GM23338 (cell line): ENCODE measurements at regions not wholly inside any gene's neighbourhood (a gene's known extent, or its start where the extent isn't known, plus 50 kb on each side); places are given as distances from the start of the nearest gene placed in this dataset.

Source experiments
- ATAC-seq: fragments of 200-7000 bp; cut with Tn5 transposase; 3 replicates; pipeline ENCODE4 v1.9.1; 2020
- DNase-seq: peaks from one replicate; pipeline ENCODE4 v3.0.0-alpha.2; 2015; ENCODE audit warnings: low spot score
- H2AFZ ChIP-seq: fragments of 200-600 bp; sonication (generic); 2 replicates; pipeline ENCODE4 v1.8.0; 2016; ENCODE audit warnings: antibody characterized with exemption, mild to moderate bottlenecking, moderate library complexity
- H3F3A ChIP-seq: fragments of 200-600 bp; sonication (generic); replicated peaks from 2 replicates; pipeline ENCODE4 v1.8.0; 2017; ENCODE audit warnings: antibody characterized with exemption, mixed run types, low read depth
- H3K27ac ChIP-seq: fragments of 200-600 bp; sonication (generic); 2 replicates; pipeline ENCODE4 v1.6.1; 2016; ENCODE audit warnings: low read depth
- H3K27me3 ChIP-seq: fragments of 200-600 bp; sonication (generic); 2 replicates; pipeline ENCODE4 v1.8.0; 2016; ENCODE audit warnings: mild to moderate bottlenecking, mixed run types, moderate library complexity; ENCODE audit not compliant: insufficient read depth
- H3K36me3 ChIP-seq: fragments of 200-600 bp; sonication (generic); 2 replicates; pipeline ENCODE4 v1.8.0; 2016; ENCODE audit warnings: mild to moderate bottlenecking; ENCODE audit not compliant: insufficient read depth
- H3K4me1 ChIP-seq: fragments of 200-600 bp; sonication (generic); 2 replicates; pipeline ENCODE4 v1.8.0; 2016; ENCODE audit warnings: mild to moderate bottlenecking, moderate library complexity; ENCODE audit not compliant: insufficient read depth
- H3K4me2 ChIP-seq: fragments of 200-600 bp; sonication (generic); 2 replicates; pipeline ENCODE4 v1.7.1; 2017; ENCODE audit warnings: mixed run types
- H3K4me3 ChIP-seq: fragments of 200-600 bp; sonication (generic); 2 replicates; pipeline ENCODE4 v1.6.1; 2016; ENCODE audit warnings: mixed run types
- H3K79me2 ChIP-seq: fragments of 200-600 bp; sonication (generic); replicated peaks from 2 replicates; pipeline ENCODE4 v1.8.0; 2017; ENCODE audit warnings: mild to moderate bottlenecking; ENCODE audit not compliant: insufficient read depth
- H3K9me2 ChIP-seq: fragments of 200-600 bp; sonication (generic); 2 replicates; pipeline ENCODE4 v1.8.0; 2017; ENCODE audit not compliant: insufficient read depth
- H4K20me1 ChIP-seq: fragments of 200-600 bp; sonication (generic); replicated peaks from 2 replicates; pipeline ENCODE4 v1.8.0; 2017; ENCODE audit warnings: mild to moderate bottlenecking; ENCODE audit not compliant: insufficient read depth
- H3K27ac Mint-ChIP-seq: 2 replicates; pipeline ENCODE4 v1.8.0; 2020; ENCODE audit warnings: inconsistent platforms, mild to moderate bottlenecking, moderate library complexity, mixed read lengths
- H3K27me3 Mint-ChIP-seq: 3 replicates; pipeline ENCODE4 v1.8.0; 2022; ENCODE audit warnings: low read depth, mild to moderate bottlenecking, moderate library complexity, mixed read lengths, inconsistent platforms; ENCODE audit not compliant: insufficient read depth, poor library complexity
- H3K36me3 Mint-ChIP-seq: 3 replicates; pipeline ENCODE4 v1.8.0; 2021; ENCODE audit warnings: low read depth, mild to moderate bottlenecking, inconsistent platforms, moderate library complexity, mixed read lengths
- H3K4me1 Mint-ChIP-seq: 3 replicates; pipeline ENCODE4 v1.8.0; 2020; ENCODE audit warnings: mild to moderate bottlenecking, inconsistent platforms, mixed read lengths
- H3K4me3 Mint-ChIP-seq: 3 replicates; pipeline ENCODE4 v1.8.0; 2021; ENCODE audit warnings: moderate library complexity, mild to moderate bottlenecking, inconsistent platforms, mixed read lengths
- H3K9me3 Mint-ChIP-seq: 3 replicates; pipeline ENCODE4 v1.8.0; 2020; ENCODE audit warnings: moderate library complexity, mild to moderate bottlenecking, inconsistent platforms, mixed read lengths
- CTCF ChIP-seq, 2 experiments: fragments of 200-600 bp in 1 of 2; sonication (generic) in 1 of 2; conservative IDR thresholded peaks; 2 replicates each; pipeline versions ENCODE4 v1.5.1 to v1.6.1; 2016 to 2017; ENCODE audit warnings: antibody characterized with exemption in 2 of 2, low read depth in 2 of 2, mild to moderate bottlenecking in 2 of 2, moderate library complexity in 1 of 2
- ETS1 ChIP-seq: IDR thresholded peaks from 2 replicates; pipeline ENCODE4 v1.6.1; 2016; ENCODE audit warnings: antibody characterized with exemption
- EZH2 ChIP-seq: fragments of 200-600 bp; sonication (generic); IDR thresholded peaks from one replicate; pipeline ENCODE4 v1.8.0; 2017; ENCODE audit warnings: antibody characterized with exemption, mild to moderate bottlenecking, low read depth; ENCODE audit not compliant: unreplicated experiment
- EZH2phosphoT487 ChIP-seq: fragments of 200-600 bp; sonication (generic); IDR thresholded peaks from one replicate; pipeline ENCODE4 v1.8.1; 2018; ENCODE audit warnings: antibody characterized with exemption; ENCODE audit not compliant: unreplicated experiment
- JUNB ChIP-seq: IDR thresholded peaks from one replicate; pipeline ENCODE4 v1.6.1; 2016; ENCODE audit warnings: antibody characterized with exemption; ENCODE audit not compliant: unreplicated experiment
- NANOG ChIP-seq: IDR thresholded peaks from 2 replicates; pipeline ENCODE4 v1.6.1; 2016; ENCODE audit warnings: antibody characterized with exemption, borderline replicate concordance
- POLR2AphosphoS5 ChIP-seq: IDR thresholded peaks from 2 replicates; pipeline ENCODE4 v1.6.1; 2016; ENCODE audit warnings: antibody characterized with exemption, low read depth
- STAT1 ChIP-seq: IDR thresholded peaks from one replicate; pipeline ENCODE4 v1.6.1; 2016; ENCODE audit warnings: antibody characterized with exemption; ENCODE audit not compliant: unreplicated experiment
- ZNF114 ChIP-seq: fragments of 250-450 bp; sonication (Bioruptor Pico); IDR thresholded peaks from 2 replicates; pipeline ENCODE4 v1.5.0; 2020; ENCODE audit warnings: mild to moderate bottlenecking, moderate library complexity
- TF ChIP-seq, protein P1 (sequence below): IDR thresholded peaks from one replicate; pipeline ENCODE4 v1.6.1; 2018; ENCODE audit warnings: antibody characterized with exemption; ENCODE audit not compliant: unreplicated experiment
- TF ChIP-seq, protein P2 (sequence below): fragments of 250-450 bp; sonication (Bioruptor Pico); IDR thresholded peaks from 2 replicates; pipeline ENCODE4 v1.5.0; 2020; ENCODE audit warnings: mild to moderate bottlenecking, moderate library complexity

- H4K20me1 ChIP-seq: no peaks in the 10 kb centered on the region
- Mint-ChIP-seq H3K27ac (no peak overlapping the region), H3K4me1 (peaks cover 2% of the 10 kb centered on the region; the same call in 1 of the 3 replicates), H3K4me3 (no peak overlapping the region), H3K27me3 (peaks cover 1% of the 10 kb centered on the region), H3K36me3 (no peaks in the 10 kb centered on the region), H3K9me3 (no peaks in the 10 kb centered on the region)
- TF ChIP-seq ETS1: no peak
- no peak for TF ChIP-seq POLR2AphosphoS5
- no peak for TF ChIP-seq NANOG
- no peak for TF ChIP-seq EZH2phosphoT487
- no peak for TF ChIP-seq EZH2
- TF ChIP-seq ZNF114 (CRISPR knock-in tag): no peak
- TF ChIP-seq, protein P1, sequence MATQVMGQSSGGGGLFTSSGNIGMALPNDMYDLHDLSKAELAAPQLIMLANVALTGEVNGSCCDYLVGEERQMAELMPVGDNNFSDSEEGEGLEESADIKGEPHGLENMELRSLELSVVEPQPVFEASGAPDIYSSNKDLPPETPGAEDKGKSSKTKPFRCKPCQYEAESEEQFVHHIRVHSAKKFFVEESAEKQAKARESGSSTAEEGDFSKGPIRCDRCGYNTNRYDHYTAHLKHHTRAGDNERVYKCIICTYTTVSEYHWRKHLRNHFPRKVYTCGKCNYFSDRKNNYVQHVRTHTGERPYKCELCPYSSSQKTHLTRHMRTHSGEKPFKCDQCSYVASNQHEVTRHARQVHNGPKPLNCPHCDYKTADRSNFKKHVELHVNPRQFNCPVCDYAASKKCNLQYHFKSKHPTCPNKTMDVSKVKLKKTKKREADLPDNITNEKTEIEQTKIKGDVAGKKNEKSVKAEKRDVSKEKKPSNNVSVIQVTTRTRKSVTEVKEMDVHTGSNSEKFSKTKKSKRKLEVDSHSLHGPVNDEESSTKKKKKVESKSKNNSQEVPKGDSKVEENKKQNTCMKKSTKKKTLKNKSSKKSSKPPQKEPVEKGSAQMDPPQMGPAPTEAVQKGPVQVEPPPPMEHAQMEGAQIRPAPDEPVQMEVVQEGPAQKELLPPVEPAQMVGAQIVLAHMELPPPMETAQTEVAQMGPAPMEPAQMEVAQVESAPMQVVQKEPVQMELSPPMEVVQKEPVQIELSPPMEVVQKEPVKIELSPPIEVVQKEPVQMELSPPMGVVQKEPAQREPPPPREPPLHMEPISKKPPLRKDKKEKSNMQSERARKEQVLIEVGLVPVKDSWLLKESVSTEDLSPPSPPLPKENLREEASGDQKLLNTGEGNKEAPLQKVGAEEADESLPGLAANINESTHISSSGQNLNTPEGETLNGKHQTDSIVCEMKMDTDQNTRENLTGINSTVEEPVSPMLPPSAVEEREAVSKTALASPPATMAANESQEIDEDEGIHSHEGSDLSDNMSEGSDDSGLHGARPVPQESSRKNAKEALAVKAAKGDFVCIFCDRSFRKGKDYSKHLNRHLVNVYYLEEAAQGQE: no peak
- no peak for TF ChIP-seq JUNB
- TF ChIP-seq CTCF (conservative IDR thresholded peaks at IDR 0.05; ENCODE audit: low read depth in 2 of 2): no peak
- TF ChIP-seq, protein P2, sequence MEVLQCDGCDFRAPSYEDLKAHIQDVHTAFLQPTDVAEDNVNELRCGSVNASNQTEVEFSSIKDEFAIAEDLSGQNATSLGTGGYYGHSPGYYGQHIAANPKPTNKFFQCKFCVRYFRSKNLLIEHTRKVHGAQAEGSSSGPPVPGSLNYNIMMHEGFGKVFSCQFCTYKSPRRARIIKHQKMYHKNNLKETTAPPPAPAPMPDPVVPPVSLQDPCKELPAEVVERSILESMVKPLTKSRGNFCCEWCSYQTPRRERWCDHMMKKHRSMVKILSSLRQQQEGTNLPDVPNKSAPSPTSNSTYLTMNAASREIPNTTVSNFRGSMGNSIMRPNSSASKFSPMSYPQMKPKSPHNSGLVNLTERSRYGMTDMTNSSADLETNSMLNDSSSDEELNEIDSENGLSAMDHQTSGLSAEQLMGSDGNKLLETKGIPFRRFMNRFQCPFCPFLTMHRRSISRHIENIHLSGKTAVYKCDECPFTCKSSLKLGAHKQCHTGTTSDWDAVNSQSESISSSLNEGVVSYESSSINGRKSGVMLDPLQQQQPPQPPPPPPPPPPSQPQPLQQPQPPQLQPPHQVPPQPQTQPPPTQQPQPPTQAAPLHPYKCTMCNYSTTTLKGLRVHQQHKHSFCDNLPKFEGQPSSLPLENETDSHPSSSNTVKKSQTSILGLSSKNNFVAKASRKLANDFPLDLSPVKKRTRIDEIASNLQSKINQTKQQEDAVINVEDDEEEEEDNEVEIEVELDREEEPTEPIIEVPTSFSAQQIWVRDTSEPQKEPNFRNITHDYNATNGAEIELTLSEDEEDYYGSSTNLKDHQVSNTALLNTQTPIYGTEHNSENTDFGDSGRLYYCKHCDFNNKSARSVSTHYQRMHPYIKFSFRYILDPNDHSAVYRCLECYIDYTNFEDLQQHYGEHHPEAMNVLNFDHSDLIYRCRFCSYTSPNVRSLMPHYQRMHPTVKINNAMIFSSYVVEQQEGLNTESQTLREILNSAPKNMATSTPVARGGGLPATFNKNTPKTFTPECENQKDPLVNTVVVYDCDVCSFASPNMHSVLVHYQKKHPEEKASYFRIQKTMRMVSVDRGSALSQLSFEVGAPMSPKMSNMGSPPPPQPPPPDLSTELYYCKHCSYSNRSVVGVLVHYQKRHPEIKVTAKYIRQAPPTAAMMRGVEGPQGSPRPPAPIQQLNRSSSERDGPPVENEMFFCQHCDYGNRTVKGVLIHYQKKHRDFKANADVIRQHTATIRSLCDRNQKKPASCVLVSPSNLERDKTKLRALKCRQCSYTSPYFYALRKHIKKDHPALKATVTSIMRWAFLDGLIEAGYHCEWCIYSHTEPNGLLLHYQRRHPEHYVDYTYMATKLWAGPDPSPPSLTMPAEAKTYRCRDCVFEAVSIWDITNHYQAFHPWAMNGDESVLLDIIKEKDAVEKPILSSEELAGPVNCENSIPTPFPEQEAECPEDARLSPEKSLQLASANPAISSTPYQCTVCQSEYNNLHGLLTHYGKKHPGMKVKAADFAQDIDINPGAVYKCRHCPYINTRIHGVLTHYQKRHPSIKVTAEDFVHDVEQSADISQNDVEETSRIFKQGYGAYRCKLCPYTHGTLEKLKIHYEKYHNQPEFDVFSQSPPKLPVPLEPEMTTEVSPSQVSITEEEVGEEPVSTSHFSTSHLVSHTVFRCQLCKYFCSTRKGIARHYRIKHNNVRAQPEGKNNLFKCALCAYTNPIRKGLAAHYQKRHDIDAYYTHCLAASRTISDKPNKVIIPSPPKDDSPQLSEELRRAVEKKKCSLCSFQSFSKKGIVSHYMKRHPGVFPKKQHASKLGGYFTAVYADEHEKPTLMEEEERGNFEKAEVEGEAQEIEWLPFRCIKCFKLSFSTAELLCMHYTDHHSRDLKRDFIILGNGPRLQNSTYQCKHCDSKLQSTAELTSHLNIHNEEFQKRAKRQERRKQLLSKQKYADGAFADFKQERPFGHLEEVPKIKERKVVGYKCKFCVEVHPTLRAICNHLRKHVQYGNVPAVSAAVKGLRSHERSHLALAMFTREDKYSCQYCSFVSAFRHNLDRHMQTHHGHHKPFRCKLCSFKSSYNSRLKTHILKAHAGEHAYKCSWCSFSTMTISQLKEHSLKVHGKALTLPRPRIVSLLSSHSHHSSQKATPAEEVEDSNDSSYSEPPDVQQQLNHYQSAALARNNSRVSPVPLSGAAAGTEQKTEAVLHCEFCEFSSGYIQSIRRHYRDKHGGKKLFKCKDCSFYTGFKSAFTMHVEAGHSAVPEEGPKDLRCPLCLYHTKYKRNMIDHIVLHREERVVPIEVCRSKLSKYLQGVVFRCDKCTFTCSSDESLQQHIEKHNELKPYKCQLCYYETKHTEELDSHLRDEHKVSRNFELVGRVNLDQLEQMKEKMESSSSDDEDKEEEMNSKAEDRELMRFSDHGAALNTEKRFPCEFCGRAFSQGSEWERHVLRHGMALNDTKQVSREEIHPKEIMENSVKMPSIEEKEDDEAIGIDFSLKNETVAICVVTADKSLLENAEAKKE (CRISPR knock-in tag): no peak
- TF ChIP-seq STAT1: no peak
- H3F3A ChIP-seq: no peaks in the 10 kb centered on the region
- H3K9me2 ChIP-seq: no peaks in the 10 kb centered on the region
- no peak overlapping the region for H3K4me3 ChIP-seq
- ATAC-seq (no peak), DNase-seq (no peak)
- no peaks in the 10 kb centered on the region for H3K36me3 ChIP-seq
- no peak overlapping the region for H3K27ac ChIP-seq
- H3K79me2 ChIP-seq: no peaks in the 10 kb centered on the region
- H3K4me1 ChIP-seq: no peaks in the 10 kb centered on the region
- no peak overlapping the region for H2AFZ ChIP-seq
- no peak overlapping the region for H3K4me2 ChIP-seq
- no peaks in the 10 kb centered on the region for H3K27me3 ChIP-seq
These were observed 344.4 kb upstream of the PROX1 start for GRCh38 chr1:213643360-213643759.
